DOHH2 (cell line): ENCODE measurements at regions not wholly inside any gene's neighbourhood (a gene's known extent, or its start where the extent isn't known, plus 50 kb on each side); places are given as distances from the start of the nearest gene placed in this dataset.

Source experiments
- CTCF ChIP-seq: fragments of 200-600 bp; sonication (generic); IDR thresholded peaks from one replicate; pipeline ENCODE4 v1.5.1; 2014; ENCODE audit warnings: antibody characterized with exemption, mild to moderate bottlenecking, low read depth, low read length; ENCODE audit not compliant: poor library complexity, severe bottlenecking
- EZH2phosphoT487 ChIP-seq: fragments of 200-600 bp; sonication (generic); IDR thresholded peaks from 2 replicates; pipeline ENCODE4 v1.6.1; 2017; ENCODE audit warnings: borderline replicate concordance, mild to moderate bottlenecking, antibody characterized with exemption, low read length, moderate library complexity, mixed read lengths

DNA sequence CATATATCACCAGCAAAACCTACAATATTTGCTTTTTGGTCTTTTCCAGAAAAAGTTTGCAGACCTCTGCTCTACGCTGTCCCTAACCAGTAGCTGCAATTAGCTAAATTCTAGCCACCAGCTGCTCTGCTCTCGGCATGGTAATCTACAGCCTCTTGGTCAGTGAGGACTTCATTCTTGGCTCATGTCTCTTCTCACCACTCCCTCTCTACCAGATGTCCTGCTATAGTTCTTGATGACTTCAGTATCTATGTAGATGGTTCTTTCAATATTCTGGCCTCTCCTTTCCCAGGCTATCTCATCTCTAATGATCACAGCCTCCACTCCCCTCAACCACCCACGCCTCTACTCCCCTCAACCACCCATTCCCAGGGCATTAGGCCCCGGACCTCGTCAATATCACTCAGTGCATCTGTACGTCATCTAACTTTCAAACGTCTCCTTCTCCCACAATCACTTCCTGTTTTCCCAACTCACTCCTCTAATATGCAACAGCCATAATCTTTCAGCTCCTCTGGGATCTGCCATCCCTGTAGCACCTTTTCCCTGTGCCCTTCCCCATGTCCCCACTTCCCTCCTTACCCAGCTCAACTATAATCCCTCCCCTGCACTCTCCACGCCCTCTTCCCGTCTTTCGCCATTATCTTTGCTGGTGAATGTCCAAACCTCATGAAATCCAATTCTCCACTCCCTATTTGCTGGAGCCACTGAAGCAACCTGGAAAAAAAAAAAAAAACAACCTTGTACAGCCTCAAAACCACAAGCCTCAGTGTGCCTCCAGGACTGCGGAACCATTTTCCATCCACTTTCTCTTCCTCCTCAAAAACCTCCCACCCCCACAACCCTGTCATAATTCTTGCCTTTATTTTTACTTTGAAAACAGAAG, 429.4 kb upstream of the PROK2 start:
- no peak for TF ChIP-seq EZH2phosphoT487
- TF ChIP-seq CTCF, result no peak
